Immature natural killer cell (primary cell): ENCODE measurements at regions not wholly inside any gene's neighbourhood (a gene's known extent, or its start where the extent isn't known, plus 50 kb on each side); places are given as distances from the start of the nearest gene placed in this dataset.

Source experiments
- DNase-seq, 3 donors: peaks; one replicate each; pipeline ENCODE4 v3.0.0; 2022; ENCODE audit warnings: mixed read lengths in 1 of 3
- H3K27ac Mint-ChIP-seq, 6 donors: one replicate each; pipeline ENCODE4 v1.8.0; 2020; ENCODE audit warnings: mixed read lengths in 6 of 6, mild to moderate bottlenecking in 5 of 6, inconsistent platforms in 4 of 6, moderate library complexity in 3 of 6
- H3K27me3 Mint-ChIP-seq, 3 donors: one replicate each; pipeline ENCODE4 v1.8.0; 2020 to 2021; ENCODE audit warnings: low read depth in 3 of 3, mild to moderate bottlenecking in 3 of 3, mixed read lengths in 3 of 3, moderate library complexity in 3 of 3, inconsistent platforms in 1 of 3
- H3K36me3 Mint-ChIP-seq, 3 donors: one replicate each; pipeline ENCODE4 v1.8.0; 2020; ENCODE audit warnings: mixed read lengths in 3 of 3, inconsistent platforms in 2 of 3, mild to moderate bottlenecking in 2 of 3
- H3K4me1 Mint-ChIP-seq, 2 donors: one replicate each; pipeline ENCODE4 v1.8.0; 2020; ENCODE audit warnings: inconsistent platforms in 2 of 2, mild to moderate bottlenecking in 2 of 2, mixed read lengths in 2 of 2, moderate library complexity in 1 of 2
- H3K4me3 Mint-ChIP-seq, 5 donors: one replicate each; pipeline ENCODE4 v1.8.0; 2020; ENCODE audit warnings: mild to moderate bottlenecking in 5 of 5, mixed read lengths in 5 of 5, inconsistent platforms in 3 of 5, moderate library complexity in 3 of 5
- H3K9me3 Mint-ChIP-seq, 6 donors: one replicate each; pipeline ENCODE4 v1.8.0; 2020; ENCODE audit warnings: mild to moderate bottlenecking in 6 of 6, mixed read lengths in 6 of 6, inconsistent platforms in 4 of 6, moderate library complexity in 3 of 6

DNA sequence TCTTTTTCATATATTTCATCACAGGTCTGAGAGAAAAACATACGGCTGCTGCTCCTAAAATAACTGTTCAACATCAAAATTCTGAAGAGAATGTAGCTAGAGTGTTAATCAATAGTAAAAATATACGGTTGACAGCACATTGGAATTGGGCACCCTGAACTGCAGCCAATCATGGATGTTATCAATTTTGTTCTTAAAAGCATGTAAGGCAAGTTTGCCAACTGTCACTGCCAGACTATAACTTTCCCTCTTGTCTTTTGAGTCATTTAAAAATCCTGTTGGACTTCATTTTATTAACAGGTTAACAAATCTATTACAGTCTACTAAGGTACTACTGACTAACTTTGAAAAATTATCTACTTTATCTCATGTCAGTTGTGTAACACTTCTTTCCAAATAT, 592.8 kb downstream of the HACE1 start:
- H3K36me3 Mint-ChIP-seq, result no peaks in the 10 kb centered on the region
- no peak overlapping the region for H3K27ac Mint-ChIP-seq
- H3K9me3 Mint-ChIP-seq, result peaks cover 0 to 19% (median 5%) of the 10 kb centered on the region in 6 donors
- H3K4me1 Mint-ChIP-seq, result no peaks in the 10 kb centered on the region
- H3K27me3 Mint-ChIP-seq, result peaks cover 0 to 1% (median 0%) of the 10 kb centered on the region in 3 donors
- no peak overlapping the region for H3K4me3 Mint-ChIP-seq
- no peak for DNase-seq

DNA sequence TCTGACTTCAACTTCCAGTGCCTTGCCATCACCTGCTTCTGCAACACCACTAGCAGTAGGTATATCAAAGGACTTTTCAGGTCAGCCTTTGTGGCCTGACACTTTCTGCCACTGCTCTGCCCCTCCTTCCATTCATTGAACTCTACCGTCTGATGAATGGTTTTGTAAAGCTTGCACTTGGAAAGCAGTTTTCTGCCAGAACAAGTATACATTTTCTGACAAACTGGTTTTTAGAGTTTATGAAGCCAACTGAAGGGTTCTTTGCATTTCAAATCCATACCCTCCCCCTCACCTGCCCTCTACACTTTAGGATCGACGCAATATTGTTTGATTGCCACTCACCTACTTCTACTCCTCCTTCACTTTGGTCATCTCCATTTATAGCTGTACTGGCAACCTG, 603.1 kb downstream of the HACE1 start:
- Mint-ChIP-seq H3K36me3 (no peaks in the 10 kb centered on the region), H3K4me1 (no peaks in the 10 kb centered on the region), H3K27ac (no peak overlapping the region), H3K4me3 (no peak overlapping the region), H3K9me3 (peaks cover 0 to 9% (median 6%) of the 10 kb centered on the region in 6 donors), H3K27me3 (no peaks in the 10 kb centered on the region)
- no peak for DNase-seq

DNA sequence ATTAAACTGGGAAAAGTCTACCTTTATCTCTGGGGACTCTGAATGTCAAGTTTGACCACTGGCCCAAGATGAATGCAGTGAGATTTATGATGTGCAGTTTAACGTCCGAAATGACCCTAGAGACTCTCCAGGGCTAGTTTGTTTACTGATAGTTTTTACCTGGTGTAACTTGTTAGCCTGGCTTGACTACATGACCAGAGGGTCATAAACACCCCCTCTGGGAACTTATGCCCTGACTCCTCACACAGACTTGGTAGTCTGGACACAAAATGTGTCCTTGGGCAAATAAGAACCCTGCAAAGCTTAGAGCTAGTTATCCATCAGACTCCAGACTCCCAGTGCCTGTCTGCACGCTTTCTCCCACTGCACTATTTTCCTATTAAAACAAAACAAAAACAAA, 606.5 kb downstream of the HACE1 start:
- H3K27ac Mint-ChIP-seq, result no peak overlapping the region
- no peaks in the 10 kb centered on the region for H3K4me1 Mint-ChIP-seq
- no peaks in the 10 kb centered on the region for H3K36me3 Mint-ChIP-seq
- no peak overlapping the region for H3K4me3 Mint-ChIP-seq
- DNase-seq, result no peak
- H3K9me3 Mint-ChIP-seq, result peaks cover 0 to 11% (median 8%) of the 10 kb centered on the region in 6 donors
- H3K27me3 Mint-ChIP-seq, result no peaks in the 10 kb centered on the region

DNA sequence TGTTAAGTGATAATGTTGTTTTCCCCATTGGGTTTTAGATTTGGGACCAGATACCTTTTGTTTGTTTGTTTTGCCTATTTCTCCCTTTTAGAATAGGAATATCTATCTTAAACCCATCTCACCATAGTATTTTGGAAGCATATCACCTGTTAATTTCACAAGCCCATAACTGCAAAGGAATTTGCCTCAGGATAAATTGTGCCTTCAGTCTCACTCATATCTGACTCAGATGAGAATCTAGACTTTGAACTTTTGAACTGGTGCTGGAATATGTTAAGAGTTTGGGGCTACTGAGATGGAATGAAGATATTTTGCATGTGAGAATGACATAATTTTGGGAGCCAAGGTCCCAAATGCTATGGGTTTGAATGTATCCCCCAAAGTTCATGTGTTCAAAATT, 607.4 kb downstream of the HACE1 start:
- H3K27ac Mint-ChIP-seq, result no peak overlapping the region
- DNase-seq, result no peak
- H3K4me1 Mint-ChIP-seq, result no peaks in the 10 kb centered on the region
- H3K9me3 Mint-ChIP-seq, result peaks cover 4 to 13% (median 9%) of the 10 kb centered on the region in 6 donors
- H3K27me3 Mint-ChIP-seq, result no peaks in the 10 kb centered on the region
- no peak overlapping the region for H3K4me3 Mint-ChIP-seq
- no peaks in the 10 kb centered on the region for H3K36me3 Mint-ChIP-seq

DNA sequence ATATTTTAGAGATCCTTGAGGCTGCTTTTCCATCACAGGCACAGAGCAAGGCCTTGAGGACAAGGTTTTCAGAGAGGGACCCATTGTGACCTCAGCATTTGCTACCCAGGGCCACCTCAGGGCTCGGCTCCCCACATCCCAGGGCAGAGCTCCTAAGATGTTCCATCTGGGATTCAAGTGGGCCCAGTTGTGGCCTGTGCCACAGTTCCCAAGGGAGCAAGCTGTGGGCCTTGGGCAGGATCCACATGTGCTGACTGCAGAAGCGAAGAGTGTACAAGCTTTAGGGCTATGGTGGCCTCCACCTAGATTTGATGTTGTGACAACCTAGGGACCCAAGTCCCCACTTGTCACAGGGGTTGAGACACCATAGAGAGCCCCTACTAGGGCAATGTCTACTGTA, 608.1 kb downstream of the HACE1 start:
- Mint-ChIP-seq H3K27me3 (no peaks in the 10 kb centered on the region), H3K27ac (no peak overlapping the region), H3K4me3 (no peak overlapping the region), H3K9me3 (peaks cover 4 to 16% (median 9%) of the 10 kb centered on the region in 6 donors), H3K36me3 (no peaks in the 10 kb centered on the region), H3K4me1 (no peaks in the 10 kb centered on the region)
- DNase-seq, result no peak

DNA sequence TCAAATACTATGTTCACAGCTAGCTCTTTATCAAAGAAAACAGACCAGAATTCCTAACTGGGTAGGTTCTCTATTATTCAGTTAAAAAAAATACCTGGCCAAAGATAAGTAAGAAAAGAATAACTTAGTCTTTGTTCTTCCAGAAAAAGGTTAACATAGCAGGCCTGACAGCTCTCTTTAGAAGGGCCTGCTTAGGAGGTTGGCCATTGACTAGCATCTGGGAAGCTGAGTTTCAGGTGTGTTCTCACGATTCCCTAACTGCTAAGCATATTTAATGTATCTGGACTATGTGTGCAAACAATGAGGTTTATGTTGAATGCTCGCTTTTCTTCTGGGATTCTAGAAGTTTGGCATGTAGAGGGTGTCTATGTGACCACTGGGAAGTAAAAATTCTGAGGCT, 618.9 kb downstream of the HACE1 start:
- Mint-ChIP-seq H3K9me3 (peaks cover 4 to 28% (median 11%) of the 10 kb centered on the region in 6 donors), H3K27me3 (peaks cover 0 to 1% (median 0%) of the 10 kb centered on the region in 3 donors), H3K27ac (no peak overlapping the region)

DNA sequence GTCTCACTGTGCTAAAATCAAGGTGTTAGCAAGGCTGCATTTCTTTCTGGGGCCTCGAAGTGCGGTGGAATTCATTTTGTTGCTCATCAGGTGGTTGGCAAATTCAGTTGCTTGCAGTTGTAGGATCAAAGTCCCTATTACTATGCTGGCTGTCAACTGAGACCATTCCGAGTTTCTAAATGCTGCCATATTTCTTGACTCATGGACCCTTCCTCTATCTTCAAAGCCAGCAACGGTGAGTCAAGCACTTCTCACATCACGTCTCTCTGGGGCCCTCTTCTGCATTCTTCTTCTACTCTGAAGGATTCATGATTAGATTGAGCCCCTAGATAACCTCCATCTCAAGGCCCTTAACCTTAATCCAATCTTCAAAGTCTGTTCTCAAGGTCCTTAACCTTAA, 619.7 kb downstream of the HACE1 start:
- H3K36me3 Mint-ChIP-seq, result no peaks in the 10 kb centered on the region
- H3K9me3 Mint-ChIP-seq, result peaks cover 3 to 33% (median 11%) of the 10 kb centered on the region in 6 donors
- H3K4me3 Mint-ChIP-seq, result no peak overlapping the region
- no peaks in the 10 kb centered on the region for H3K4me1 Mint-ChIP-seq
- H3K27ac Mint-ChIP-seq, result no peak overlapping the region
- no peak for DNase-seq
- peaks cover 0 to 1% (median 0%) of the 10 kb centered on the region in 3 donors for H3K27me3 Mint-ChIP-seq

More for the DNA sequence above, 618.9 kb downstream of the HACE1 start:
- Mint-ChIP-seq H3K36me3 (no peaks in the 10 kb centered on the region), H3K4me3 (no peak overlapping the region), H3K4me1 (no peaks in the 10 kb centered on the region)
- DNase-seq, result no peak

DNA sequence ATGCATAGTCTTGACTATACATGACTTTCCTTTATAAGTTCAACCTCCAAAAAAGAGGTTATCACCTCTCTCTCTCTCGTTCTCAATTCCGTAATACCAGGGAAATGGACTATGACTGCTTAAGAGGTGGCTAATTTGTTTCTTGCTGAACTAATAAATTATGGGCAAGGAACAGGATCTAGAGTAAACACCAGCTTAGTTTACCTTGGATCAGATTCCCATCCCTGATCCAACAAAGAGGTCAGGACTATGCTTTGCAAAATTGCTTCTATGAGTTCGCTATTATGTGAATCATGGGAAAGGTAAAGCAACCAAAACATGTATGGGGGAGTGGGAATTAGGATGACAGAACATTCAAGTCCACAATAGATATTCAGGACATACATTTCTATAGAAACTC, 630.7 kb downstream of the HACE1 start:
- peaks cover 0 to 4% (median 2%) of the 10 kb centered on the region in 3 donors for H3K27me3 Mint-ChIP-seq
- H3K27ac Mint-ChIP-seq, result no peak overlapping the region

DNA sequence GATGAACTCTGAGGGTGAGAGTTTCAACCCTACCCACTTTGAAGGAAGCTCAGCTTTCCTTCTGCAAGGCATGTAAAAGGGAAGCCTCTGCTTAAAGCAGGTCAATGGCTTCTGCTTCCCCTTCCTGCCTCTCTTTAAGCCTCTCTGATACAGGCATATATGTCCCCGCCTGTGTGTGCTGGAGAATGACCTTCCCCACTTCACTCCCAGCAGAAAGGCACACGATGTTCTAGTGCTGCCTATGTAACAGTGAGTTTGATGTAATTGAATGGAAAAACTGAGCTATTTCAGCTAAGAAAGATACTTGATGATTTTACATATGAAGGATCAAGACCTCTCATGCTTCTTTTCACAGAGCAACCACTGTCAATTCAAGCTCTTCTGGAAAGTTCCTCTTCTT, 632.2 kb downstream of the HACE1 start:
- no peak overlapping the region for H3K27ac Mint-ChIP-seq
- H3K9me3 Mint-ChIP-seq, result peaks cover 0 to 5% (median 0%) of the 10 kb centered on the region in 6 donors
- DNase-seq, result no peak
- no peaks in the 10 kb centered on the region for H3K36me3 Mint-ChIP-seq
- peaks cover 0 to 4% (median 0%) of the 10 kb centered on the region in 3 donors for H3K27me3 Mint-ChIP-seq
- no peaks in the 10 kb centered on the region for H3K4me1 Mint-ChIP-seq
- H3K4me3 Mint-ChIP-seq, result no peak overlapping the region

More for the DNA sequence above, 630.7 kb downstream of the HACE1 start:
- Mint-ChIP-seq H3K9me3 (peaks cover 0 to 4% (median 0%) of the 10 kb centered on the region in 6 donors), H3K4me1 (no peaks in the 10 kb centered on the region), H3K36me3 (no peaks in the 10 kb centered on the region), H3K4me3 (no peak overlapping the region)
- no peak for DNase-seq

DNA sequence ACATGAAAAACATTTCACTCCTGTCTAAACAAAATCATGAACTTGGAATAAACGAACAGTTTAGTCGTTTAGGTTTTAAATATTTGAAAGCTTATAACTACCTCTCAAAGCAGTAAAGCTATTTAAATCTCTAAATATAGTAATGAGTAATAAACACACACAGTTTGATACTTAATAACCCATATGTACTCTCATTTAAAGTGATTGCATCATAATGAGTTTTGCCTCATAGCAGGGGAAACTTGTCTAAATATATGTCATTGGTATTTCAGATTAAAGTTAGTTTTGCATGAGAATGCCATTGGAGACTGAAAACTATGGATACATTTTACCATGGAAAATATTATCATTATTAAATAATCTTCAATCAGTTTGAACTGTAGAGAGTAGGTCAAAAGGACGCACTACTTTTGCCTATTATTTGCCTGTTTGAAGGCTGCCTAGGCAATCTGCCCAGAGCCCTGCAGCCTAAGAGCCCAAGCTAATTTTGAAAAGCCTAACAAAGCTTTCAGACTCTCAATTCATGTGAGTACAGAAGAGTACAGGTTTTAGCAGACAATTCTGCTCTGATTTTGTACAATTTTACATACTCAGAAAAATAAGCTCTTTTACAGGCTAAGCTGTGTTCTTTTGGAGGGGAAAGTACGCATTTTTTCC, 632.8 kb downstream of the HACE1 start:
- peaks cover 0 to 4% (median 0%) of the 10 kb centered on the region in 6 donors for H3K9me3 Mint-ChIP-seq
- DNase-seq, result no peak
- no peaks in the 10 kb centered on the region for H3K36me3 Mint-ChIP-seq
- H3K4me1 Mint-ChIP-seq, result no peaks in the 10 kb centered on the region
- H3K27ac Mint-ChIP-seq, result no peak overlapping the region
- H3K27me3 Mint-ChIP-seq, result no peaks in the 10 kb centered on the region
- no peak overlapping the region for H3K4me3 Mint-ChIP-seq

DNA sequence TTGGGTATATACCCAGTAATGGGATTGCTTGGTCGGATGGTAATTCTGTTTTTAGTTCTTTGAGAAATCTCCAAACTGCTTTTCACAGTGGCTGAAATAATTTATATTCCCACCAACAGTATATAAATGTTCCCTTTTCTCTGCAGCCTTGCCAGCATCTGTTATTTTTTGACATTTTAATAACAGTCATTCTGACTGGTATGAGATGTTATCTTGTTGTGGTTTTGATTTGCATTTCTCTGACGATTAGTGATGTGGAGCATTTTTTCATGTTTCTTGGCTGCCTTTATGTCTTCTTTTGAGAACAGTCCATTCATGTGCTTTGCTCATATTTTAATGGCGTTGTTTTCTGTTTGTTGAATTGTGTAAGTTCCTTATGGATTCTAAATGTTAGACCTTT, 641.6 kb downstream of the HACE1 start:
- H3K9me3 Mint-ChIP-seq, result peaks cover 0 to 12% (median 4%) of the 10 kb centered on the region in 6 donors
- H3K4me1 Mint-ChIP-seq, result no peaks in the 10 kb centered on the region
- no peaks in the 10 kb centered on the region for H3K36me3 Mint-ChIP-seq
- H3K27ac Mint-ChIP-seq, result no peak overlapping the region
- H3K4me3 Mint-ChIP-seq, result no peak overlapping the region
- no peak for DNase-seq
- no peaks in the 10 kb centered on the region for H3K27me3 Mint-ChIP-seq

DNA sequence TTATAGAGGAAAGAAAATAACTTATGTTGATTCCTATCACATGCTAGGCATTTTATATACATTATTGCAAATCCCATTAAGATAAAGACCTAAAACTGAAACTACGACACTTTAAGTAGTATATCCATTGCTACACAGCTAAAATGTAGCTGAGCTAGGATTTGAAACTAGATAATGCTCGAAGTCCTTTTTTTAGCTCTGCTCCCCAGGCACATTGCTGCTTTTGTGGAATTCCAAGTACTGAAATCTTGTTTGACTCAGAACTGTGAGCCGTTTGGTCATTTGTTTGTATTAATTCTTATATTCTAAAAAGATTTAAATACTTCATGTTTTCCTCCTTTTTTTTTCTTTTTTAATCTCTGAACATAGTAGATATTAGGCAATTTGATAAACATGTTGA, 644.8 kb downstream of the HACE1 start:
- DNase-seq, result no peak
- H3K27me3 Mint-ChIP-seq, result no peaks in the 10 kb centered on the region
- H3K4me1 Mint-ChIP-seq, result no peaks in the 10 kb centered on the region
- no peak overlapping the region for H3K27ac Mint-ChIP-seq
- H3K9me3 Mint-ChIP-seq, result peaks cover 0 to 13% (median 4%) of the 10 kb centered on the region in 6 donors
- H3K36me3 Mint-ChIP-seq, result no peaks in the 10 kb centered on the region
- no peak overlapping the region for H3K4me3 Mint-ChIP-seq

DNA sequence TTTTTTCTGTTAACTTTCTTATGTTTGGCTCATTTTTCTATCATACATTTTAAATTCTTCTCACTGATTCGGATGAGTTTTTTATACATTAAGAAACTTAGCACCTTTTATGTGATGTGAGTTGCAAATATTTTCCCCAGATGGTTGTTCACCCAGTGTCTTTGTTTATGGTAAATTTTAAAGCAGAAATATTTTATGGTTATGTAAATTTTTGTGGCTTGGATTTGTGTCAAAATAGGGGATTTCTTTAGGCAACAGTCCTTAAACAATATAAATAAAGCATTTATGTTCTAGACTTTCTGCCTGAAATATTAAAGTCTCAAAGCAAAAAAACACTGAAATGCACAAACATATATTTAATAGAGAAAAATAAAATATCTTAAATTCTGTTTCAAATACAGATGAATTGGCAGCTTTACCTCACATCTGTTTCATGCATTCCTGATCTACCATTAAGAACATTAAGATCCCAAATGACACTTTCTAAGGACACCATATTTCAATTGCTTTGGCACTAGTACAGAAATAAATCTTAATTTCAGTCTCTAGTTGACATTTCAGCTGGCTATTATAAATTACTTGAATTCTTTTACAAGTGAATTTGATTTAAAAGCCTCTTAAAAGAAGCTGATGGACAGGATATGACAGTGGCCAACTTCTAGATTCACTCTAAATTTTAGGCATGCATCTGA, 646.6 kb downstream of the HACE1 start:
- no peaks in the 10 kb centered on the region for H3K36me3 Mint-ChIP-seq
- H3K27me3 Mint-ChIP-seq, result no peaks in the 10 kb centered on the region
- no peak overlapping the region for H3K4me3 Mint-ChIP-seq
- no peaks in the 10 kb centered on the region for H3K4me1 Mint-ChIP-seq
- H3K9me3 Mint-ChIP-seq, result peaks cover 0 to 13% (median 3%) of the 10 kb centered on the region in 6 donors
- no peak for DNase-seq
- H3K27ac Mint-ChIP-seq, result no peak overlapping the region

DNA sequence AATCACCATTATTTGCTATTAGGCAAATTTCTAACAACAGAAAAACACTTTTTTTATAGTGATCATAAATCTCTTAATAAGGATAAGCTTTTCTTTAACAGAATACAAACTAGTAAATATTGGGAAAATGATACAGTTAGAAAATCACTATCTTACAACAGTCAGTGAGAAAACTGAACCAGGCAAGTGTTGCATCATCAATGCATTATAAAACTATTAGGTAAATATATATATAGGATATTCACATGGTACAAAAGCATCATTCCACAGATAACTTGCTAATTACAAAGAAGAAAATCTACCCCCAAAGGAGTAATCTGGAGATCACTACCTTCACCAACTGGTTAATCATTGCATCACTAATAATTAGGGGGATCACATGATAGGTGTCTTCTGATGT, 652.1 kb downstream of the HACE1 start:
- DNase-seq, result no peak
- Mint-ChIP-seq H3K36me3 (no peaks in the 10 kb centered on the region), H3K27me3 (peaks cover 0 to 2% (median 0%) of the 10 kb centered on the region in 3 donors), H3K4me3 (no peak overlapping the region), H3K4me1 (no peaks in the 10 kb centered on the region), H3K9me3 (peaks cover 0 to 8% (median 5%) of the 10 kb centered on the region in 6 donors), H3K27ac (no peak overlapping the region)
